NAMALWA (cell line): ENCODE measurements at regions not wholly inside any gene's neighbourhood (a gene's known extent, or its start where the extent isn't known, plus 50 kb on each side); places are given as distances from the start of the nearest gene placed in this dataset.
"Not testable (repeated sequence)": the region's sequence is repeated elsewhere in the genome, so short reads cannot be mapped to it uniquely, and the experiment has no call there.

Experiments
- DNase-seq: peaks from one replicate; pipeline ENCODE4 v3.0.0-alpha.2; 2015; ENCODE audit warnings: low spot score

DNA sequence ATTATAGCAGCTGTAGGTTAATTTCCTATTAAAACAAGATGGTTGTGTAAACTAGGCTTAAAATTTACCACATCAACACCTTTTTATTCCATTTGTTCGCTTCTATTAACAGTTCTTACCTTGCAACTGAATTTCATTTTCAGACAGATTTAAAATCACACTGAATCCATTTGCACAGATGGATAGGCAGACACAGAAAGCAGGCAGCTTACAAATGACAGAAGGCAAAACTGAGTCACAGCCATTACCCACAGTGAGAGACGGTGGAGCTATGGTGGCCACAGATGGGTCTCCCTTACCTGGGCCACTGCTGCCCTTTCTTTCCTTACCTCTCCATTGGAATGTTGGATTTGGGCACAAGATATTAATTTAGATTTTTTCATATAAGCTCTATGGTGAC lies 1567.8 kb upstream of the SLC10A2 start:
- no peak for DNase-seq

GRCh38 chr13:104632736-104633135 lies 1566.5 kb upstream of the SLC10A2 start:
- no peak for DNase-seq

GRCh38 chr13:104625201-104625600 lies 1559.0 kb upstream of the SLC10A2 start:
- DNase-seq, result no peak

DNA sequence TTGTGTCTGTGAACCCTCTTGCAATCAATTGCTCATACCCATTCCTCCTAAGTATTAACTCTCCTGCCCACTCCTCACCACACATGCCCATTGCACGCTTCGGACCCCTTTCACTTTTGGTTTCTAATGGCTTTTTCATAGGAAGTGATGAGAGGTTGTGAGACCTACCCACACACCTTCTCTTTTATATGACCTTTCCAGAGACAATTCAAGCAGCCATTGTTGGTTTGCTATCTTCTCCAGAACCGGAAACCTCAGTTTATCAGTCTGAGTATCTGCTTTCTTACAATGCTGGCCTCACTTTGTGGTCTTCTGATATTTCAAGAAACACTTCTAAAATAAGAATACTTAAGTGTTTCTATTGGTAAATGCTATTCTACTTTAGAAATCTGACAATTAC lies 1550.8 kb upstream of the SLC10A2 start:
- no peak for DNase-seq

- DNase-seq, result no peak
Observed at GRCh38 chr13:104614361-104615145, 1548.3 kb upstream of the SLC10A2 start.

GRCh38 chr13:104608331-104608730 lies 1542.1 kb upstream of the SLC10A2 start:
- no peak for DNase-seq

DNA sequence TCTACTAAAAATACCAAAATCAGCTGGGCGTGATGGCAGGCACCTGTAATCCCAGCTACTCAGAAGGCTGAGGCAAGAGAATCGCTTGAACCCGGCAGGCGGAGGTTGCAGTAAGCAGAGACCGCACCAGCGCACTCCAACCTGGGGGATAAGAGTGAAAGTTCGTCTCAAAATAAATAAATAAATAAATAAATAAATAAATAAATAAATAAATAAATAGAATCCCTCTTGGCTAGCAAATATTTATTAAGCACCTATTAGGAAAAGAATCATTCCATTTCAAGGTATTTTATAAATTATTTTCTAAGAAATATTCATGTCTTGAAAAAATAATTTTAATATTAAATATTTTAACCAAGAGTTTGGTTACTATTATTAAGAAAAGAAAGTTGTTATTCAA lies 1539.2 kb upstream of the SLC10A2 start:
- DNase-seq, result not testable (repeated sequence)

GRCh38 chr13:104597546-104598180 lies 1531.4 kb upstream of the SLC10A2 start:
- no peak for DNase-seq

- DNase-seq, result no peak
Observed at GRCh38 chr13:104595511-104595910, 1529.3 kb upstream of the SLC10A2 start.

DNA sequence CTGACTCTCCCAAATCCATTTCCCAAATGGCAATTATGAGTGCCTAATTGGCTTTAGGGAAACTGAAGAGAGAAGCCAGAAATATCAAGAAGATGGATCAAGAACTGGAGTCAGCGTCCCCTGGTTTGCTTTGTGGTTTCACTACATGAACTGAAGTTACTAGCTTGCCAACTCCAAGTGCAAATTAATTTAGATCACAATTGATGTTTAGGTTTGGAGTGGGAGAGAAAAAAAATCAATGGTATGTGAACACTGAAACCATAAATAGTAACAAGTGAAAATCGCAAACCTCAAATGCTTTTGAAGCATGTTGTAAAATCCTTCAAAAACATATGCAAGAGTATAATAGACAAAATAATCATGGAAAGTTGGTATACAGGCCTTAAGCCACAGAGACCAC lies 1528.6 kb upstream of the SLC10A2 start:
- no peak for DNase-seq

DNA sequence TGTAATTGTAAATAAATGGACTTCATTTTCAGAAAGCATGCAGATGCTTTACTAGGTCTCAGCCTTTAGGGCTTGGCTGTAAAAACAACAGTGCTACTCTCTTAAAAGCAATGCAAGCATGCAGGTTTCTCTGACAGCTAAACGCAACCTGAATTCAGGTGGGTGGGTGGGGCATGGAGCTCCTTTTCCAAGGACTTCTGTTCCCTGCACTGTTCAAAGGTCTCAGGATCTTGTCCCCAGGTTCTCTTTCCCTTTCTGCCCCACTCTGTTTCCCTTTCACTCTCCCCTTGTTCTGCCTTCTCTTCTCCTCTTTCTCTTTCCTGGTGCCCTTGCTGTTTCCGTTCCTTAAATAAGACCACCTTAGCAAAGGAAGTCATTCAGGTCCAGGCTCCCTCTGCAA lies 1527.5 kb upstream of the SLC10A2 start:
- DNase-seq, result no peak

GRCh38 chr13:104593251-104593576 lies 1527.0 kb upstream of the SLC10A2 start:
- no peak for DNase-seq

GRCh38 chr13:104592545-104593250 lies 1526.5 kb upstream of the SLC10A2 start:
- no peak for DNase-seq

DNA sequence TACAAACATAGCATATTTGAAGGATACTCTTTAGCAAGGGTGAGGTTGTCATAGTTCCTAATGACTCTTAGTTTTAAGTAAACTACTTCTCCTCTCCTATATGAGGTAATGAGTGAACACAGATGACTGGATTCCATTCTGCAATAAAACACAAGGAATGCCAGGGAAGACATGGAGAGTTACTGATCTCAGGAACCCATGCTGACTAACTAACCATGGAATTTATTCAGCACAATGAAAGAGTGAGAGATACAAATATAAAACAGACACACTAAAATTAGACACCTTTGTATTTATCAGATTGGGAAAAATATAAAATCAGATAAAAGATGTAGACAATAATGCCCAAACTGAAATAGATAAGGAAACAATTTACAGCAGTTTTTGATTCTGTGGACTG lies 1525.9 kb upstream of the SLC10A2 start:
- no peak for DNase-seq

GRCh38 chr13:104586051-104586746 lies 1520.0 kb upstream of the SLC10A2 start:
- no peak for DNase-seq

DNA sequence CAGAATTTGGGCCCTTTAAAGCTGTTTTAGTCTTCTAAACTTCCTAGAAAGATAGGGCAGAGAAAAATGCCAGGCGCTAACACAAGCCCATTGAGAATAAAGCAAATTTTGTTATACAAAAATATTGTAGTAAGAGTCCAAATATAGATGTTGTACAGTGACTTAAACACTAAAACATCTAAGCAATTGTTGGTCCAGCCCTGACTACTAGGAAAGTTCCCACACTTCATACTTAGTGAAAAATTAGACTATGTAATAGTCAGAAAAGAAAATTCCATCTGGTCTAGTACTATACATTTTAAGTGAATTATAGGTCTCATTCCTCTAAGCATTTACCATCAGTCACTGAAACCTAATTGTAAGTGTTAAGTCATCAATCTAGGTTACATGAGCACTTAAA lies 1518.3 kb upstream of the SLC10A2 start:
- no peak for DNase-seq

DNA sequence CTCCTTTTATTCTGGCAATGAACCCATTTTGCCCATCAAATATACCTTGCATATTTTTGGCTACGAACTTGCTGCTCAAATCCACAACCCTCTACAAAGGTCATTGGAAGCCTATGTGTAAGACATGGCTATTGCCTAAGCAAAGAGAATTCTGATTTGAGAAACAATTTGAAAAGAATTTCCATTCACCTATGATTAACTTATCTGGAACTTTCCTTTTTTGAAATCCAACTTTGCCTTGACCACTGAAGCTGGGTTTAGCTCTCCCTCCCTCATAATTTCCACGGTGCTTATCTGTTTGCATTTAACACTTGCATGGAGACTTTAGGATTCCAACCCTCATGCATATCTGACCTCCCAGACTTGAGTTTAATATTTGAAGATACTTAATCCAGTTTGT lies 1514.7 kb upstream of the SLC10A2 start:
- no peak for DNase-seq

- DNase-seq, result no peak
Observed at GRCh38 chr13:104577071-104577815, 1511.0 kb upstream of the SLC10A2 start.

DNA sequence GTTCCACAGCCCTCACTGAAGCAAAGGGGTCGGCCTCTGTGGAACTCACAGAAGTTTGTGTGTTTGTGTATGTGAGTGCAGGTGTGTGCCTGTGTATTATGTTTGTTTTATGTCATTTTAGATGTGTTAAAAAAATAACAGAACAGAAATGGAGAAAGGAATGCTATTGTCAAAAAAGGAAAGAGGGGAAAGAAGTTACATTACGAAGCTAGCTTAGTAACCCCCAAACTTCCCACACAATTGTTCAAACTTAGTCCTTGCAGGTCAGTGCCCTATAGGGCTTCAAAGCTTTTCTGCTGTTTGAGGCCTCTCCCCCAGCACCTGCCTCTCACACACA lies 1505.6 kb upstream of the SLC10A2 start:
- DNase-seq, result no peak

DNA sequence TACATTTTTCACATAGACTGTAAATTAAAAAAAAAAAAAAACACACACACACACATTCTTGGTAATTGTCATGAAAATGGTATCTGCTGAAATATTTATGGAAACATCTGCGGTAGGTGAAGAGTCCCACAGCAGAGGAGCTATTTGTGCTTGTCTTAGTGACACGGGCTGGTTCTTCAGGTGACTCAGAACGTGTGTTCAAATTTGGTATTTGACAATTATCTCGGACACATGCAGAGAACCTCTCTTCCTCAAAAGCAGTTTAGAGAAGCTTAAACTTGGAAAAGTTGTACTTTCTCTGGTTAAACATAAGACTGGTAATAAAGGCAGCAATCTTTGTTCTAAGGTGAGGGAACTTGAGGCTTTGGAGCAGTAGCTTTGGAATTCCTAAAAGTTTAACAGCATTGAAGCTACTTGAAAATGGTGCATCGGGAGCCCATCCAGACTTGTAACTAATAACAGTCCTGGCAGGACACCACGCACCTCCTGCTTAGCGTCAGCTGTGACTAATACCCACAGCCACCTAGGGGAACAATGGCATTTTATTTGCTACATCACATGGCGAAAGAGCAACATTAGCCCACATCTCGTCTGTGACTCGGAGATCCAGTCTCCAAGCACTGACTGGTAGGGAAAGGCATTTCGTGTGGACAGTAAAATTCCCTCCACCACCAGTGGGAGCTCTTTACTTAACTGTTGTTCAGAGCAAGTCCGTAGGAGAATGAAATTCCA lies 1505.1 kb upstream of the SLC10A2 start:
- DNase-seq, result peak; percentile 19

GRCh38 chr13:104567114-104567513 lies 1500.9 kb upstream of the SLC10A2 start:
- DNase-seq, result no peak
